RWPE2 (cell line): ENCODE measurements at regions not wholly inside any gene's neighbourhood (a gene's known extent, or its start where the extent isn't known, plus 50 kb on each side); places are given as distances from the start of the nearest gene placed in this dataset.

Source experiments
- ATAC-seq: fragments of 200-7000 bp; cut with Tn5 transposase; 3 replicates; pipeline ENCODE4 v1.9.1; 2021; ENCODE audit warnings: low read depth
- DNase-seq: peaks from one replicate; pipeline ENCODE4 v3.0.0-alpha.2; 2020; ENCODE audit warnings: low spot score
- H3K27ac ChIP-seq: fragments of 450-650 bp; 2 replicates; pipeline ENCODE4 v1.5.1; 2017; ENCODE audit warnings: mild to moderate bottlenecking; ENCODE audit not compliant: poor library complexity, severe bottlenecking
- H3K27me3 ChIP-seq: fragments of 250-450 bp; sonication (Bioruptor Pico); 2 replicates; pipeline ENCODE4 v1.5.1; 2021; ENCODE audit warnings: mild to moderate bottlenecking, moderate library complexity; ENCODE audit not compliant: insufficient read depth, poor library complexity, severe bottlenecking
- H3K36me3 ChIP-seq: fragments of 250-450 bp; sonication (Bioruptor Pico); 2 replicates; pipeline ENCODE4 v1.5.1; 2020; ENCODE audit warnings: low read depth, mild to moderate bottlenecking, moderate library complexity
- H3K4me1 ChIP-seq: fragments of 250-450 bp; sonication (Bioruptor Pico); 2 replicates; pipeline ENCODE4 v1.5.1; 2021; ENCODE audit warnings: mild to moderate bottlenecking, moderate library complexity; ENCODE audit not compliant: insufficient read depth, poor library complexity, severe bottlenecking
- H3K4me3 ChIP-seq: fragments of 250-450 bp; sonication (Bioruptor Pico); 2 replicates; pipeline ENCODE4 v1.5.1; 2021; ENCODE audit warnings: mild to moderate bottlenecking, moderate library complexity; ENCODE audit not compliant: severe bottlenecking
- H3K9me3 ChIP-seq: fragments of 250-450 bp; sonication (Bioruptor Pico); 2 replicates; pipeline ENCODE4 v1.5.1; 2021; ENCODE audit warnings: mild to moderate bottlenecking, moderate library complexity; ENCODE audit not compliant: severe bottlenecking
- TF ChIP-seq, protein P1 (sequence below): fragments of 450-650 bp; IDR thresholded peaks from one replicate; pipeline ENCODE4 v1.5.1; 2017; ENCODE audit warnings: mild to moderate bottlenecking, moderate library complexity; ENCODE audit not compliant: poor library complexity, severe bottlenecking

DNA sequence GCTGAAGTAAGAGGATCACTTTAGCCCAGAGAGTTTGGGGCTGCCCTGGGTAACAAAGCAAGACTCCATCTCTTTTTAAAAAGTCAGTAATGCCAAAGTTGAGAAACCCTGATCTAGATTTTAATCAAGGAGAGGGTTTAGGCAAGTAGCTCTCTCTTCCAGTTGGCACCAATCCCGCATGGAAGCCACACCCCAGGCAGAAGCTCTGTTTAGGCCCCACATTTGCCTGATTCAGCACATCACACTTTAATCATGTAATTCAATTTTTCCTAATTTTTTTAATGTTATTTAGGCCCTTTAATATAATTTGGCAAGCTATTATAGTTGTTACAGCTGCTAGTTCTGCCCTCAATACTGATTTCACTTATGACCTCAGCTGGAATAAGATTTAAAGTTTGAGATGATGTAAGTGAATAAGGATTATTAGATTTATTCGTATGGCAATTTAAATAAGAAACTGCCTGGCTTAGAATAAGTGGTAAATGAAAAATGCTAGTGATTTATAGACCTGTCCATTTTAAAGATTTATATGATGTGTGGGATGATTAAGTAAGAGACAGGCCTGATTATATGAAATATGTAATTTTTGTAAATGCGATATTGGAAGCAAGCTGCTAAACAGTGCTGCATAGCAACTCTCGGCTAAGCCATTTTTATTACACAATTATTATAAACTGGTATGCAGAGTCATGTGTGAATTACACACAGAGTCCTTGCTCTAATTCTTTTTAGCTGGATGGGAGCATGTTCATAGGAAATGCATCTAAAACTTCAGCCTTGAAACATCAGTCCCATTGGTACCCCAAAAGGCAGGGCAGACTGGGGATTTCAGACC, 80.2 kb upstream of the NFE2L3 start:
- TF ChIP-seq, protein P1, sequence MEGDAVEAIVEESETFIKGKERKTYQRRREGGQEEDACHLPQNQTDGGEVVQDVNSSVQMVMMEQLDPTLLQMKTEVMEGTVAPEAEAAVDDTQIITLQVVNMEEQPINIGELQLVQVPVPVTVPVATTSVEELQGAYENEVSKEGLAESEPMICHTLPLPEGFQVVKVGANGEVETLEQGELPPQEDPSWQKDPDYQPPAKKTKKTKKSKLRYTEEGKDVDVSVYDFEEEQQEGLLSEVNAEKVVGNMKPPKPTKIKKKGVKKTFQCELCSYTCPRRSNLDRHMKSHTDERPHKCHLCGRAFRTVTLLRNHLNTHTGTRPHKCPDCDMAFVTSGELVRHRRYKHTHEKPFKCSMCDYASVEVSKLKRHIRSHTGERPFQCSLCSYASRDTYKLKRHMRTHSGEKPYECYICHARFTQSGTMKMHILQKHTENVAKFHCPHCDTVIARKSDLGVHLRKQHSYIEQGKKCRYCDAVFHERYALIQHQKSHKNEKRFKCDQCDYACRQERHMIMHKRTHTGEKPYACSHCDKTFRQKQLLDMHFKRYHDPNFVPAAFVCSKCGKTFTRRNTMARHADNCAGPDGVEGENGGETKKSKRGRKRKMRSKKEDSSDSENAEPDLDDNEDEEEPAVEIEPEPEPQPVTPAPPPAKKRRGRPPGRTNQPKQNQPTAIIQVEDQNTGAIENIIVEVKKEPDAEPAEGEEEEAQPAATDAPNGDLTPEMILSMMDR: no peak
- no peak overlapping the region for H3K27ac ChIP-seq
- no peaks in the 10 kb centered on the region for H3K27me3 ChIP-seq
- no peaks in the 10 kb centered on the region for H3K4me1 ChIP-seq
- DNase-seq: no peak
- H3K36me3 ChIP-seq: no peaks in the 10 kb centered on the region
- no peak for ATAC-seq
- H3K9me3 ChIP-seq: no peaks in the 10 kb centered on the region
- H3K4me3 ChIP-seq: no peak overlapping the region

- no peaks in the 10 kb centered on the region for H3K36me3 ChIP-seq
- H3K4me1 ChIP-seq: no peaks in the 10 kb centered on the region
- DNase-seq (no peak), ATAC-seq (no peak)
- H3K9me3 ChIP-seq: no peaks in the 10 kb centered on the region
- H3K4me3 ChIP-seq: no peak overlapping the region
- H3K27me3 ChIP-seq: no peaks in the 10 kb centered on the region
- TF ChIP-seq, protein P1: no peak
- no peak overlapping the region for H3K27ac ChIP-seq
Measured at GRCh38 chr7:26073041-26073440, 79.0 kb upstream of the NFE2L3 start.

DNA sequence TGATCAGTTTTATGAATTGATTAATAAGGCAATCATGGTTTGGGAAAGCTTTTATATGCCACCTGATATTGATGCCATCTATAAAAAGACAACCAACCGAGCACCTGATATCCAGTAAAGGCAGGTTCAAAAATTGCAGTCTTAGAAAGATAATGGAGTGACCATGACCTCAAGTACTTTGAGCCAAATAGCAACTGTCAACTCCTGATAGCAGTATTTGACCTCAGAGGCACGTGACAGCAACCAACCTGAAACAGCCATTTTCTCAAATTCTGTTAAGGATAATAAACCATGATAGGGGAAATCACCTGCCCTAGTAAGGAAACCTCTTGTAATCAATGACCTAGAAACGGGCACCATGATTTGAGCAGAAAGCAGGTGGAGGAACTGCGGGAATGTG, 77.1 kb upstream of the NFE2L3 start:
- H3K4me1 ChIP-seq: no peaks in the 10 kb centered on the region
- H3K9me3 ChIP-seq: no peaks in the 10 kb centered on the region
- DNase-seq (no peak), ATAC-seq (no peak)
- H3K36me3 ChIP-seq: no peaks in the 10 kb centered on the region
- H3K4me3 ChIP-seq: no peak overlapping the region
- H3K27ac ChIP-seq: no peak overlapping the region
- no peaks in the 10 kb centered on the region for H3K27me3 ChIP-seq
- TF ChIP-seq, protein P1: no peak

- Histone ChIP-seq H3K36me3 (no peaks in the 10 kb centered on the region), H3K4me1 (no peaks in the 10 kb centered on the region), H3K4me3 (no peak overlapping the region), H3K9me3 (no peaks in the 10 kb centered on the region), H3K27me3 (no peaks in the 10 kb centered on the region), H3K27ac (no peak overlapping the region)
- ATAC-seq (no peak), DNase-seq (no peak)
- TF ChIP-seq, protein P1: no peak
Measured at GRCh38 chr7:26076691-26077090, 75.3 kb upstream of the NFE2L3 start.
